Renal pelvis (tissue), 1 donor: ENCODE measurements at regions not wholly inside any gene's neighbourhood (a gene's known extent, or its start where the extent isn't known, plus 50 kb on each side); places are given as distances from the start of the nearest gene placed in this dataset.
"Not testable (repeated sequence)": the region's sequence is repeated elsewhere in the genome, so short reads cannot be mapped to it uniquely, and the experiment has no call there.

Source experiments
- DNase-seq: peaks from one replicate; pipeline ENCODE4 v3.0.0-alpha.2; 2013

- no peak for DNase-seq
These were observed 211.8 kb upstream of the PKN2 start for GRCh38 chr1:88472298-88472697.

GRCh38 chr1:88472714-88473113 is 211.4 kb upstream of the PKN2 start:
- DNase-seq = no peak

GRCh38 chr1:88474555-88475304 is 209.3 kb upstream of the PKN2 start:
- no peak for DNase-seq

- no peak for DNase-seq
These were observed 199.2 kb upstream of the PKN2 start for GRCh38 chr1:88484881-88485280.

GRCh38 chr1:88488237-88488636 is 195.8 kb upstream of the PKN2 start:
- DNase-seq = no peak

- no peak for DNase-seq
These were observed 193.4 kb upstream of the PKN2 start for GRCh38 chr1:88490676-88491075.

GRCh38 chr1:88499671-88500070 is 184.4 kb upstream of the PKN2 start:
- no peak for DNase-seq

GRCh38 chr1:88502886-88503285 is 181.2 kb upstream of the PKN2 start:
- DNase-seq = no peak

- no peak for DNase-seq
These were observed 180.4 kb upstream of the PKN2 start for GRCh38 chr1:88503646-88504045.

- DNase-seq = no peak
These were observed 179.5 kb upstream of the PKN2 start for GRCh38 chr1:88504601-88505000.

- no peak for DNase-seq
These were observed 174.7 kb upstream of the PKN2 start for GRCh38 chr1:88509379-88509778.

GRCh38 chr1:88514544-88515060 is 169.5 kb upstream of the PKN2 start:
- no peak for DNase-seq

- not testable (repeated sequence) for DNase-seq
These were observed 166.6 kb upstream of the PKN2 start for GRCh38 chr1:88517499-88517898.

GRCh38 chr1:88519156-88519555 is 164.9 kb upstream of the PKN2 start:
- DNase-seq = no peak

GRCh38 chr1:88523854-88524528 is 160.1 kb upstream of the PKN2 start:
- DNase-seq = no peak

GRCh38 chr1:88526456-88526855 is 157.6 kb upstream of the PKN2 start:
- DNase-seq = no peak

GRCh38 chr1:88528792-88529191 is 155.3 kb upstream of the PKN2 start:
- DNase-seq = no peak

GRCh38 chr1:88529581-88529980 is 154.5 kb upstream of the PKN2 start:
- no peak for DNase-seq

- no peak for DNase-seq
These were observed 153.8 kb upstream of the PKN2 start for GRCh38 chr1:88530246-88530645.

- peak; percentile 23 for DNase-seq
These were observed 146.3 kb upstream of the PKN2 start for GRCh38 chr1:88537787-88538186.

- no peak for DNase-seq
These were observed 145.7 kb upstream of the PKN2 start for GRCh38 chr1:88538222-88538899.

GRCh38 chr1:88540255-88540654 is 143.8 kb upstream of the PKN2 start:
- no peak for DNase-seq

GRCh38 chr1:88541596-88541995 is 142.5 kb upstream of the PKN2 start:
- DNase-seq = no peak
